ENCODE measurements at regions not wholly inside any gene's neighbourhood (a gene's known extent, or its start where the extent isn't known, plus 50 kb on each side); places are given as distances from the start of the nearest gene placed in this dataset.

- no peak for ATAC-seq
- H3K27ac ChIP-seq: no peak overlapping the region
Measured at GRCh38 chr4:53800741-53801140, 209.5 kb upstream of the LNX1 start.

GRCh38 chr4:53793096-53793495 lies 201.8 kb upstream of the LNX1 start:
- DNase-seq (no peak), ATAC-seq (no peak)
- intact Hi-C loops (cut with DNase I): no loop called here
- no peaks in the 10 kb centered on the region for H3K9me3 ChIP-seq
- H3K4me3 ChIP-seq: no peak overlapping the region
- no peaks in the 10 kb centered on the region for H3K4me1 ChIP-seq
- H3K27me3 ChIP-seq: no peaks in the 10 kb centered on the region
- no peak for TF ChIP-seq CTCF (IDR thresholded peaks at IDR 0.05)
- H3K36me3 ChIP-seq: no peaks in the 10 kb centered on the region
- no peak overlapping the region for H3K27ac ChIP-seq

More at GRCh38 chr4:53800741-53801140, 209.5 kb upstream of the LNX1 start:
- no peak for DNase-seq
- intact Hi-C loops (cut with DNase I): no loop called here
- H3K36me3 ChIP-seq: no peaks in the 10 kb centered on the region
- no peak overlapping the region for H3K4me3 ChIP-seq
- H3K4me1 ChIP-seq: no peaks in the 10 kb centered on the region
- H3K27me3 ChIP-seq: no peaks in the 10 kb centered on the region
- TF ChIP-seq CTCF (IDR thresholded peaks at IDR 0.05): no peak
- H3K9me3 ChIP-seq: no peaks in the 10 kb centered on the region

- H3K36me3 ChIP-seq: no peaks in the 10 kb centered on the region
- DNase-seq (no peak), ATAC-seq (no peak)
- H3K4me1 ChIP-seq: peaks cover 0 to 4% of the 10 kb centered on the region in 2 donors
- no peak overlapping the region for H3K27ac ChIP-seq
- no peaks in the 10 kb centered on the region for H3K9me3 ChIP-seq
- intact Hi-C loops (cut with DNase I): no loop called here
- no peak for TF ChIP-seq CTCF (IDR thresholded peaks at IDR 0.05)
- H3K4me3 ChIP-seq: no peak overlapping the region
- no peaks in the 10 kb centered on the region for H3K27me3 ChIP-seq
Measured at GRCh38 chr4:53790286-53790685, 199.0 kb upstream of the LNX1 start.

GRCh38 chr4:53788621-53789020 lies 197.3 kb upstream of the LNX1 start:
- TF ChIP-seq CTCF (IDR thresholded peaks at IDR 0.05): no peak
- no peak overlapping the region for H3K27ac ChIP-seq

GRCh38 chr4:53788011-53788410 lies 196.7 kb upstream of the LNX1 start:
- H3K27ac ChIP-seq: no peak overlapping the region
- intact Hi-C loops (cut with DNase I): no loop called here
- H3K36me3 ChIP-seq: no peaks in the 10 kb centered on the region
- ATAC-seq (no peak), DNase-seq (no peak)
- no peaks in the 10 kb centered on the region for H3K9me3 ChIP-seq
- H3K27me3 ChIP-seq: no peaks in the 10 kb centered on the region
- H3K4me1 ChIP-seq: peaks cover 0 to 4% of the 10 kb centered on the region in 2 donors
- H3K4me3 ChIP-seq: no peak overlapping the region
- TF ChIP-seq CTCF (IDR thresholded peaks at IDR 0.05): no peak

More at GRCh38 chr4:53788621-53789020, 197.3 kb upstream of the LNX1 start:
- DNase-seq (no peak), ATAC-seq (no peak)
- Histone ChIP-seq H3K9me3 (no peaks in the 10 kb centered on the region), H3K36me3 (no peaks in the 10 kb centered on the region), H3K27me3 (no peaks in the 10 kb centered on the region), H3K4me3 (no peak overlapping the region), H3K4me1 (peaks cover 0 to 4% of the 10 kb centered on the region in 2 donors)
- intact Hi-C loops (cut with DNase I): no loop called here

All from left lung (tissue), 4 donors.